Brain microvascular endothelial cell (primary cell): ENCODE measurements at regions not wholly inside any gene's neighbourhood (a gene's known extent, or its start where the extent isn't known, plus 50 kb on each side); places are given as distances from the start of the nearest gene placed in this dataset.

Source experiments
- DNase-seq: peaks from one replicate; pipeline ENCODE4 v3.0.0-alpha.2; 2020
- H3K27ac ChIP-seq: fragments of 250-450 bp; sonication (Bioruptor Pico); 2 replicates; pipeline ENCODE4 v1.5.1; 2020; ENCODE audit warnings: mild to moderate bottlenecking, moderate library complexity
- H3K27me3 ChIP-seq: fragments of 250-450 bp; sonication (Bioruptor Pico); replicated peaks from 2 replicates; pipeline ENCODE4 v1.5.1; 2020; ENCODE audit warnings: mild to moderate bottlenecking
- H3K36me3 ChIP-seq: fragments of 250-450 bp; sonication (Bioruptor Pico); replicated peaks from 2 replicates; pipeline ENCODE4 v1.5.1; 2020; ENCODE audit warnings: mild to moderate bottlenecking
- H3K4me3 ChIP-seq: 2 replicates; pipeline ENCODE4 v1.5.1; 2011; ENCODE audit warnings: low read depth, mild to moderate bottlenecking, control low read depth, low read length, moderate library complexity
- CTCF ChIP-seq: IDR thresholded peaks from 2 replicates; pipeline ENCODE4 v1.5.1; 2011; ENCODE audit warnings: low read depth, mild to moderate bottlenecking, moderate library complexity, low read length, control low read depth, inconsistent platforms; ENCODE audit errors: missing control alignments
- in situ Hi-C: cut with HindIII; loops from 2 replicates; pipeline ENCODE4 v1.10.0; 2017; ENCODE audit warnings: low sequenced_read_pairs, low pct_ligation_motif_present

DNA sequence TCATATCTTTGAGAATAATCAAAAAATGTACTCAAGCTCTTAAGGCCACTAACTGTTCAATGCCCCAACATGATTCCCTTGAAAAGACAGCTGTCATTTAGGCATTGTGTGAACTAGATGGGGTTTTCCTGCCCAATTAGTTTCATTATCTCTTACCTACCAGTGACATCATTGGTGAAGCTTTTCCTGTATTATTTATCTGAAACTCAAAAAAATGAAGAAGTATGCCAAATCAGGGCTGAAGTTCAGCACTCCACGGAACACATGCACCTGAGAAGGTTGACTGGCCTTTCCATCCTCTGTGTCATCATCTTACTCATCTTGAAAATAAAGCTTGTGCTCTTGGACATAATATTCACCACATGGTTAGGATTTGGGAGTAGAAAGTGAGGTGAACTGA, 126.4 kb downstream of the TXNL1 start:
- H3K4me3 ChIP-seq = no peak overlapping the region
- in situ Hi-C loops = no loop called here
- H3K27ac ChIP-seq = no peak overlapping the region
- no peaks in the 10 kb centered on the region for H3K27me3 ChIP-seq
- no peak for DNase-seq
- no peak for TF ChIP-seq CTCF
- no peaks in the 10 kb centered on the region for H3K36me3 ChIP-seq

GRCh38 chr18:56510108-56510507, 128.3 kb downstream of the TXNL1 start:
- in situ Hi-C loops = no loop called here
- Histone ChIP-seq H3K27ac (no peak overlapping the region), H3K36me3 (no peaks in the 10 kb centered on the region), H3K27me3 (no peaks in the 10 kb centered on the region), H3K4me3 (no peak overlapping the region)
- DNase-seq = no peak
- no peak for TF ChIP-seq CTCF

DNA sequence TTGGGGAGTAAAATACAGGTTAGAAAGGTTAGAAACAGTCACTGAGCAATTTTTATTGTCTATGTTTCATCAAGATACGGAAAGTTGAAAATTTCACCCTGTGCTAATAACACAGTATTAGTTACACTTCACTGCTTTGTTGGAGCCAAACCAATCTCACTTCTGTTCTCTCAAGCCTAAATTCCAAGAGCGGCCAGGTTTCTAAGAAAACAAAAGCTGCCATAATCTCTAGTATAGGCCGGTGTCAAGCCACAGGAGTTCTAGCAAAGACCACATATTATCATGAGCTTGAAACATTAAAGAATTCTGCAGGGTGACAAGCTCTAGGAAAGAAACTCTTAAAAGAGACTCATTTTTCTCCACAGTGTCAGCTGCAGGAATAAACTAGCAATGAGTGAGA, 128.7 kb downstream of the TXNL1 start:
- DNase-seq = no peak
- no peak overlapping the region for H3K27ac ChIP-seq
- no peaks in the 10 kb centered on the region for H3K36me3 ChIP-seq
- H3K27me3 ChIP-seq = no peaks in the 10 kb centered on the region
- no peak overlapping the region for H3K4me3 ChIP-seq
- in situ Hi-C loops = no loop called here
- TF ChIP-seq CTCF = no peak

GRCh38 chr18:56508370-56509036, 129.9 kb downstream of the TXNL1 start:
- H3K36me3 ChIP-seq = no peaks in the 10 kb centered on the region
- H3K4me3 ChIP-seq = no peak overlapping the region
- TF ChIP-seq CTCF = no peak
- no peak overlapping the region for H3K27ac ChIP-seq
- no peak for DNase-seq
- H3K27me3 ChIP-seq = no peaks in the 10 kb centered on the region
- in situ Hi-C loops = no loop called here

GRCh38 chr18:56505971-56506370, 132.4 kb downstream of the TXNL1 start:
- no peak overlapping the region for H3K4me3 ChIP-seq
- no peaks in the 10 kb centered on the region for H3K27me3 ChIP-seq
- no peak overlapping the region for H3K27ac ChIP-seq
- in situ Hi-C loops = no loop called here
- no peaks in the 10 kb centered on the region for H3K36me3 ChIP-seq
- TF ChIP-seq CTCF = no peak
- no peak for DNase-seq

- H3K27me3 ChIP-seq = no peaks in the 10 kb centered on the region
- no peak for TF ChIP-seq CTCF
- in situ Hi-C loops = no loop called here
- no peaks in the 10 kb centered on the region for H3K36me3 ChIP-seq
- H3K4me3 ChIP-seq = no peak overlapping the region
- DNase-seq = no peak
- no peak overlapping the region for H3K27ac ChIP-seq
These were observed 133.1 kb downstream of the TXNL1 start for GRCh38 chr18:56505293-56505692.
